HG03025 (cell line): ENCODE measurements at regions not wholly inside any gene's neighbourhood (a gene's known extent, or its start where the extent isn't known, plus 50 kb on each side); places are given as distances from the start of the nearest gene placed in this dataset.
"Not testable (repeated sequence)": the region's sequence is repeated elsewhere in the genome, so short reads cannot be mapped to it uniquely, and the experiment has no call there.

Source experiments
- ATAC-seq: cut with Tn5 transposase; IDR thresholded peaks from one replicate; pipeline ENCODE4 v1.9.1; 2021; ENCODE audit warnings: mild to moderate bottlenecking, moderate library complexity; ENCODE audit not compliant: unreplicated experiment, low FRiP score

DNA sequence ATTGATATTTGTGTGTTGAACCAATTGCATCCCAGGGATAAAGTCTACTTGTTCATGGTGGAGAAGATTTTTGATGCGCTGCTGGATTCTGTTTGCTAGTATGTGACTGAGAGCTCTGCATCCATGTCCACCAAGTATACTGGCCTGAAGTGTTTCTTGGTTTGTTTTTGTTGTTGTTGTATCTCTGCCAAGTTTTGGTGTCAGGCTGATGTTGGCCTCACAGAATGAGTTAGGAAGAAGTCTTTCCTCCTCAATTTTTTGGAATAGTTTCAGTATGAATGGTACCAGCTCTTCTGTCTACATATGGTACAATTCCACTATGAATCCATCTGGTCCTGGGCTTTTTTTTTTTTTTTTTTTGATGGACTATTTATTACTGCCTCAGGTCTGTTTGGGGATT is 50.9 kb upstream of the OSTN start:
- ATAC-seq: no peak

GRCh38 chr3:191143224-191143623 is 55.8 kb upstream of the OSTN start:
- ATAC-seq: no peak

DNA sequence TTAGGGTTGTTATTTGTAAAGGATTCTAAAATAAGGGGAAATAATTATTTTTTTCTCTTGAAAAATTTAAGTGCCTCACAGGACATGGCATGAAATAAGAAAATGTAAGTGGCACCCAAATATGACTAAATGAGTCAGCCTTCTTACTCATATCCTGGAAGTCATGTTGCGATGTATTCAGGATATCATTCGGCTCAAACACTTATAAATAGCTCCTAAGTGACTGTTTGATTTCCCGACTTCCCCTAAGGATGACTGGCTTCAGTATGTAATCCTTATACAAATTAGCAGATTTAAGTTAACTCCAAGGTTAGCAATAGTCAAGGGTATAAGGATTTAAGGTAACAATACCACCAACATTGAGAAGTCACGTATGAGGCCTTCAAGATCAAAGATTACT is 57.3 kb upstream of the OSTN start:
- ATAC-seq: no peak

GRCh38 chr3:191139736-191140135 is 59.3 kb upstream of the OSTN start:
- ATAC-seq: peak; percentile 56

- no peak for ATAC-seq
These were observed 60.1 kb upstream of the OSTN start for GRCh38 chr3:191138937-191139336.

DNA sequence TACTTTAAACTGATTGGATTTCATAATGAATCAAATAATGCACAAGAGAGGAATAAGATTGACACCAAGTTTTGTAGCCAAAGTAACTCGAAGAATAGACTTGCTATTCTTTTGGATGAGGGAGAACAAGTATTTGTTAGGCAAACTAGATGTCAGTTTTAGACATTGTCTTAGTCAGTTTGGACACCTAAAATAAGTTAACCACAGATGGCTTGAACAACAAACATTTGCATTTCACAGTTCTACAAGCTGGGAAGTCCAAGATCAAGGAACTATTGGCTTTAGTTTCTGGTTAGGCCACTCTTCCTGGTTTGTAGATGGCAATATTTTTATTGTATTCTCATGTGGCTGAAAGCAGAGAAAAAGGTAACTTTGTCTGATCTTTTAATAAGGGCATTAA is 61.3 kb upstream of the OSTN start:
- ATAC-seq: no peak

DNA sequence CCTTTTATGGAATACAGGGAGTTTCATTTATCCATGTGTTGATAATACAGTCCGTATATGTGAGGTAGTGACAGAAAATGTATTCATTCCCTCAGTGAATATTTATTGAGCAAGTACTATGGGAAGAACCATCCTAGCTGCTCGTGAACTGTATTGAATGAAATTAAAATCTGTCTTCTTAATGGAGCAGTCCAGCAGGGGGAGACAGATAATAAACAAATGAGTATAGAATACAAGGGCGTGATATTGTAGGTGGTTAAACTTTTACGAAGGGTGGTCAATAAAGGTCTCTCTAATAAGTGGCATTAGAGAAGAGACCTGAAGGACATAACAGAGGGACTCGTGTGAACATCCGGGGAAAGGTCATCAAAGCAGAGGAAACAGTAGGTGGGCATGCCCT is 62.7 kb upstream of the OSTN start:
- ATAC-seq: no peak

DNA sequence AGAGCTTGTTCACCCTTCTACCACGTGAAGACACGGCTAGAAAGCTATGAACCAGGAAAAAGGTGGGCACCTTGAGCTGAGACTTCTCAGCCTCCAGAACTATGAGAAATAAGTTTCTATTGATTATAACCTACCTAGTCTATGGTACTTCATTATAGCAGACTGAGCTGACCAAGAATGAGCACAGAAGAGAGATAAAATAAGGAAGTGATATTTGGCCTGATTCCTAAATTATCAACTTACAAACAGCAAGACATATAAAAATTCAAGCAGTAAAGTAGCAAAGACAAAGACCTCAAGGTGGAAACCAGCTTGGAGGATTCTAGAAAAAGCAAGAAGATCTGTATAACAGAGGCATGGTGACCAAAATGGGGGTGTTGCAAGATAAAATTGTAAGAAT is 63.9 kb upstream of the OSTN start:
- no peak for ATAC-seq

DNA sequence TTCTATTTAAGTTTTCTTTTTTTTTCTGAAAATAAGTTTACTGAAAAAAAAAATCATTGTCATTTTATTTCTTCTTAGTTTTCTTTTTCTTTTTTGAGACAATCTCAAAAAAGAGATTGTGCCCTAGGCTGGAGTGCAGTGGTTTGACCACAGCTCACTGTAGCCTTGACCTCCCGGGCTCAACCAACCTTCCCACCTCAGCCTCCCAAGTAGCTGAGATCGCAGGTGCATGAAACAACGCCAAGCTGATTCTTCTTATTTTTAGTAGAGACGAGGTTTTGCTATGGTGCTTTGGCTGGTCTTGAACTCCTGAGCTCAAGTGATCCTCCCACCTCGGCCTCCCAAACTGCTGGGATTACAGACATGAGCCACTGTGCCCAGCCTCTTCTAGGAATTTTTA is 65.7 kb upstream of the OSTN start:
- no peak for ATAC-seq

DNA sequence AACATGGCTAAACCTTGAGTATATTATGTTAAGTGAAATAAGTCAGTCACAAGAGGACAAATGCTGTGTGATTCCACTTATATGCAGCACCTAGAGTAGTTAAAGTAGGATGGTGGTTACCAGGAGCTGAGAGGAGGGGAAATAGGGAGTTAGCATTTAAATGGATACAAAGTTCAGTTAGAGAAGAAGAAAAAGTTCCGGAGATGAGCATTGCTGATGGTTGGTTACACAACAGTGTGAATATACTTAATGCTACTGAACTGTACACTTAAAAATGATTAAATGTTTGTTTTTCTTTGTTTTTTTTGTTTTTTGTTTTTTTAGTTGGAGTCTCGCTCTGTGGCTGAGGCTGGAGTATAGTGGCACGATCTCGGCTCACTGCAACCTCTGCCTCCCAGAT is 67.7 kb upstream of the OSTN start:
- no peak for ATAC-seq

- not testable (repeated sequence) for ATAC-seq
These were observed 74.2 kb upstream of the OSTN start for GRCh38 chr3:191124891-191125290.

- ATAC-seq: no peak
These were observed 75.1 kb upstream of the OSTN start for GRCh38 chr3:191123946-191124345.

GRCh38 chr3:191123231-191123630 is 75.8 kb upstream of the OSTN start:
- ATAC-seq: no peak

DNA sequence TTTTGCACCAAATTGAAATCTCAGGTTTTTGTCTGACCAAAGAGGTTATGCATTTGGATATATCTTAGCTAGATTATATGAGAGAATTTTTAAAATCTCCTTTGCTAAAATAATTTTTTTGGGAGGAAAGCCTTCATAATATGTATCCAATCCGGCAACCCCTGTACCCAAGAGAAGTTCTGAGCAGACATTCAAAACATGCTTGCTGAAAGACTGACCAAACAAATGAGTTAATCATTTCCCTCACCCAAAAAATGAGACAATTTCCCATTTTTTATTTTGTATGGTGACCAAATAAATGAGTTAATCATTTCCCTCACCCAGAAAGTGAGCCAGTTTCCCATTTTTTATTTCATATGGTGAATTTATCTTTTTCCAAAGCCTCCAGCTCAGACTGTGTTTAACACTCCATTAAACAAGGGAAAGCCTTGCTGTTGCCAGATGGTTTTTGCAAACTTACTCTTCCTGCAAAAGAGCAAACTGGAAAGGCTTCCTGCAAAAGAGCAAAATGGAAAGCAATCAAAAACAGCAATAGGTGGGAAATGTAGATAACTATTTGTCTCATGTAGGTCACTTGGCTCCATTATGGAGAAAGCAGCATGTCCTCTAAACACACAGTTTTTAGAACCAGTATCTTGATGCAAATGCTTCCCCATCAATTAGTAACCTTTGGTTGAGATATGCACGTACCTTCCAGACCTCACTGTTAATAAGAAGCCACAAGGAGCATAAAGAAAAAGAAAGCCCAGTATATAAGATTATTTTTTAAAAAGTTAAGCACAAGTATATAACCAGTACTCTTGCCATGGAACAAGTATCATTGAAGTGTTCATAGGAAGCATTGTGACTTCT is 78.4 kb upstream of the OSTN start:
- ATAC-seq: no peak

DNA sequence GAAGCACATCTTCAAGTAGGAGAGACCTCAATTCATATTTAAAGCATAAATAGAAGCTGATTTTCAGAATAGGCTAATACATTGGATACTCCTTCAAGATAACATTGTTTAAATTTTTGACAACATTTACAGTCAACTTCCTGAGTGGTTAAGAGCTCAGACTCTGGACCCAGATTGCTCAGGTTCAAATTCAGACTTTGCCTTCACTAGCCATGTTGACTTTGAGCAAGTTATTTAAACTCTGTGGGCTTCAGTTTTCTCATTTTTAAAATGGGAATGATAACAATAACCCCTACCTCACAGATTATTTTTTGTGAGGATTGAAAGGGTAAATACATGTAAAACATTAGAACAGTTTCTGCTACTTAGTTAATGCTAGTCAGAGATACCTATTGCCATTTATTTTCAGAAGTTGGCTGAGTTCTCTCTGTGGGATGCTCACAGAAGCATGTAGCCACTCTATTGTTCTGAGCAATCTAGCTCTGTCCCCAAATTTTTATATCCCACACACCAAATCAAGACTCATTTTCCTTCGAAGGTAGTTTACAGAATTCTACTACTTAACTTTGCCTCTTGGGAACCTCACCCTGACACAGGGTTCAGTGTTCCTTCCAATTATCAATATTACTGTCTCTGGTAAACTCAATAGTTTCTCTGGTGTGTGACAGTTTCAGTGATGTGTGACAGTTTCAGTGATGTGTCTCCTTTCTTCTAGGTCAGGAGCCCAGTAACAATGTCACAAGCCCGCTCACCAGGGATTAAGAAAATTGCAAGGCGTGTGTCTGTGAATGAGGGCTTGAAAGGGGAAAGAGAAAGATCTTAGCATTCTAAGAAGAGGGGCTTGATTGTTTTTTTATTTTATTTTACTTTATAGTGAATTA is 79.4 kb upstream of the OSTN start:
- no peak for ATAC-seq

GRCh38 chr3:191111722-191112121 is 87.3 kb upstream of the OSTN start:
- ATAC-seq: no peak

GRCh38 chr3:191105418-191105817 is 93.6 kb upstream of the OSTN start:
- no peak for ATAC-seq

DNA sequence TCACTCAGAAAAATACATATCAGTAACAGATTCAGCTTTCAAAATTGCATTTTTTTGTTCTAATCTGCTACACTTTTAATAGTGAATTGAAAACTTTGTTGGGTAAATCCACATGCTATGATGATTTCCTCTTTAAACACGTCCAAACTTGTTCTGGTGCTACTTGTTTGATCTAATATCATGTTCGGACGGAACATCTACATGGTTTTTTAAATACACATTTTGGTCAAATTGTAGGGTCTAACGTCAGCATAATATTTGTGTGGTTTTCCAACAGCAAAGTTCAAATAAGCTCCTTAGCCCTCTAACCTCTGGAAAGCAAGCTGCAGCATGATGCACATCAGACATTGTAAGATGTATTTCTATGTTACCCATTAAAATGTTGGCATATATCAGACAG is 98.5 kb upstream of the OSTN start:
- no peak for ATAC-seq

DNA sequence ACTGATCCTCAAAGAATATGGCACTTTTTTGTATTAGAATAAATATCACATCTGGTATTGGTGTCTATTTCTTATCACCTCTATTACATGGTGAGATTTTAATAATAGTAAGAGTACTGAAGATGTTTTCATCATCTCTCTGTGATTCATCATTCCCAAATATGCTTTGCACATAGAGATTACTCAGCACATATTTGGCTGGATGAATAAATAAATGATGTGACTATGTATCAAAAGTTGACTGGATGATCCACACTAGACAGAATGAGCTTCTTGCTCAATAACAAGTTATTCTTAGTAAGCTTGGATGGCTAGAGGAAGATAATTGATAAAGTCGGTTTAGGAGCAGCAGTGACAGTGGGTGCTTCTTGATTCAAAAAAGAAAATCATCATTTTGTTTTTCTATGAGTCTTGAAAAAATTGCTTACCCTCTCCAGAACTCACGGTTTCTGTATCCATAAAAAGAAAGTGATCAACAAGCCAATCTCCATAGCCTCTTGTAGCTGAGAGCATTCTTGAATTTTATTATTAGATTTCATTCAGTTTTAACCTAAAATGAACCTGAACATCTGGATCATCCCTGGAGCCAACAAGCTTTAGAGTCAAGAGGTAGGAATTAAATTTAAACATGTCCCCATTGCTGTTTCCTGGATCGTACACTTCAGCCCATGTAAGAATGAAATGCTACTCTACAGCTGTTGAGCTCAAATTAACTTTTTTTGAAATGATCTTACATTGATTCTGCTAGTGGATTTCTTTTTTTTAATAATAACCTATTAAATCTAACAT is 104.8 kb upstream of the OSTN start:
- ATAC-seq: no peak

GRCh38 chr3:191087391-191087790 is 111.7 kb upstream of the OSTN start:
- ATAC-seq: no peak

DNA sequence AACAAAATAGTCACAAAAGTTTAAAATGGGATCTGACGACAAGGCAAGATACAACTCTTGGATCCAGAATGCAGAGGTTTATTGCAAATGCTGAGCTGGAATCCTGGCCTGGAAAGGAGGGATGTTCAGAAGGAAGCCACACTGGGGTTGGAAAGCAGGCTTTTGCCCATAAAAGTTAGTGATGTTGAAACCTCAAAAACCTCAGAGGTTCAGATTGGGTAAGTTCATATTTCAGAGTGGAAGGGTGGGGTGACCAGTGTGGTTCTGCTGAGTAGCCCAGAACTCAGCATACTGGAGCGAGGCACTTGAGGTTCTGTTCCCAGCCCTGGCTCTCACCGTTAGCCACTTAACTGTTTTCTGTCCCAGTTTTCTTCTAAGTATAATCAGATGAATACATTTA is 114.0 kb upstream of the OSTN start:
- no peak for ATAC-seq
